ENCODE measurements at regions not wholly inside any gene's neighbourhood (a gene's known extent, or its start where the extent isn't known, plus 50 kb on each side); places are given as distances from the start of the nearest gene placed in this dataset.

- Histone ChIP-seq H3K4me3 (replicated peaks; ENCODE audit: insufficient read depth, low read length) (no peak overlapping the region), H3K27me3 (ENCODE audit: insufficient read depth, poor library complexity, severe bottlenecking) (no peaks in the 10 kb centered on the region), H3K27ac (replicated peaks) (no peak overlapping the region)
- TF ChIP-seq GABPA (IDR thresholded peaks at IDR 0.05; ENCODE audit: low read depth), result no peak
- no peak for TF ChIP-seq POLR2AphosphoS5 (IDR thresholded peaks at IDR 0.05; ENCODE audit: low read depth)
- no peak for TF ChIP-seq REST (IDR thresholded peaks at IDR 0.05; ENCODE audit: insufficient replicate concordance, low read depth)
- TF ChIP-seq SPI1 (IDR thresholded peaks at IDR 0.05; ENCODE audit: borderline replicate concordance, low read depth), result no peak
- TF ChIP-seq CTCF (IDR thresholded peaks at IDR 0.05; ENCODE audit: insufficient read depth, low read length), result no peak
- DNase-seq (ENCODE audit: low read depth in 1 of 2, low spot score in 1 of 2), result no peak
Measured at GRCh38 chr22:49086606-49087157, 741.0 kb downstream of the BRD1 start.

GRCh38 chr22:49086181-49086580, 741.5 kb downstream of the BRD1 start:
- Histone ChIP-seq H3K4me3 (replicated peaks; ENCODE audit: insufficient read depth, low read length) (no peak overlapping the region), H3K27ac (replicated peaks) (no peak overlapping the region), H3K27me3 (ENCODE audit: insufficient read depth, poor library complexity, severe bottlenecking) (no peaks in the 10 kb centered on the region)
- TF ChIP-seq GABPA (IDR thresholded peaks at IDR 0.05; ENCODE audit: low read depth), result no peak
- TF ChIP-seq SPI1 (IDR thresholded peaks at IDR 0.05; ENCODE audit: borderline replicate concordance, low read depth), result no peak
- TF ChIP-seq POLR2AphosphoS5 (IDR thresholded peaks at IDR 0.05; ENCODE audit: low read depth), result no peak
- TF ChIP-seq REST (IDR thresholded peaks at IDR 0.05; ENCODE audit: insufficient replicate concordance, low read depth), result no peak
- TF ChIP-seq CTCF (IDR thresholded peaks at IDR 0.05; ENCODE audit: insufficient read depth, low read length), result no peak
- DNase-seq (ENCODE audit: low read depth in 1 of 2, low spot score in 1 of 2), result no peak

- no peak for TF ChIP-seq GABPA (IDR thresholded peaks at IDR 0.05; ENCODE audit: low read depth)
- no peak for TF ChIP-seq REST (IDR thresholded peaks at IDR 0.05; ENCODE audit: insufficient replicate concordance, low read depth)
- TF ChIP-seq POLR2AphosphoS5 (IDR thresholded peaks at IDR 0.05; ENCODE audit: low read depth), result no peak
- TF ChIP-seq SPI1 (IDR thresholded peaks at IDR 0.05; ENCODE audit: borderline replicate concordance, low read depth), result no peak
- TF ChIP-seq CTCF (IDR thresholded peaks at IDR 0.05; ENCODE audit: insufficient read depth, low read length), result no peak
- DNase-seq (ENCODE audit: low read depth in 1 of 2, low spot score in 1 of 2), result no peak
- H3K27me3 ChIP-seq (ENCODE audit: insufficient read depth, poor library complexity, severe bottlenecking), result no peaks in the 10 kb centered on the region
- H3K4me3 ChIP-seq (replicated peaks; ENCODE audit: insufficient read depth, low read length), result no peak overlapping the region
- H3K27ac ChIP-seq (replicated peaks), result no peak overlapping the region
Measured at GRCh38 chr22:49084206-49084605, 743.5 kb downstream of the BRD1 start.

Measured in HL-60 (cell line).